SK-N-SH treated with all-trans-retinoic acid at 6 μM for 48 hours (cell line): ENCODE measurements at regions not wholly inside any gene's neighbourhood (a gene's known extent, or its start where the extent isn't known, plus 50 kb on each side); places are given as distances from the start of the nearest gene placed in this dataset.

Experiments used
- GLIS3 ChIP-seq: fragments of 250-450 bp; sonication (Bioruptor Pico); IDR thresholded peaks from 2 replicates; pipeline ENCODE4 v1.5.0; 2020; ENCODE audit warnings: mild to moderate bottlenecking, moderate library complexity
- PPARA ChIP-seq: fragments of 250-450 bp; sonication (Bioruptor Pico); IDR thresholded peaks from 2 replicates; pipeline ENCODE4 v1.5.0; 2020; ENCODE audit warnings: mild to moderate bottlenecking, borderline replicate concordance
- SNAI2 ChIP-seq: fragments of 250-450 bp; sonication (Bioruptor Pico); IDR thresholded peaks from 2 replicates; pipeline ENCODE4 v1.5.0; 2020; ENCODE audit warnings: mild to moderate bottlenecking, moderate library complexity
- TOX ChIP-seq: fragments of 250-450 bp; sonication (Bioruptor Pico); IDR thresholded peaks from 2 replicates; pipeline ENCODE4 v1.8.0; 2021; ENCODE audit warnings: mild to moderate bottlenecking, moderate library complexity, borderline replicate concordance
- TF ChIP-seq, protein P1 (sequence below): fragments of 250-450 bp; sonication (Bioruptor Pico); IDR thresholded peaks from 2 replicates; pipeline ENCODE4 v1.5.1; 2020; ENCODE audit warnings: low read depth, mild to moderate bottlenecking, moderate library complexity

DNA sequence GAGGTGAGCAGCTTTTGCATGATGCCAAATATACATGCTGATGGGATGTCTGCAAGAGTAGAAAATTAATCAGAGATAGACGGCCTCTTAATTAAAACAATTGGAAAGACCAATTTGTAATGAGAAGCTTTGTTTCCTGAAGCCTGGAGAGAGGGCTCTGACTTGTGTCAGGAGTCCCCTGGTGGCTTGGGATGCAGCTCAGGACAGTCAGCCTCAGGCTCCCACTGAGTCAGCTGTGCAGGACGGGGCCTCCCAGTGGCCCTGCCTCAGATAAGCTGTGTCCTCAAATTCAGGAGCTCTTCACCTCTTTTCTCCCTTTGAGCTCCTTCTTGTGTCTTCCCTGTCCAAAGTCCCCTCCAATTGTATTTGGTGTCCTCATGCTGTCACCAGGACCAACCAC, 438.9 kb upstream of the PODXL start:
- no peak for TF ChIP-seq SNAI2
- no peak for TF ChIP-seq TOX
- TF ChIP-seq, protein P1, sequence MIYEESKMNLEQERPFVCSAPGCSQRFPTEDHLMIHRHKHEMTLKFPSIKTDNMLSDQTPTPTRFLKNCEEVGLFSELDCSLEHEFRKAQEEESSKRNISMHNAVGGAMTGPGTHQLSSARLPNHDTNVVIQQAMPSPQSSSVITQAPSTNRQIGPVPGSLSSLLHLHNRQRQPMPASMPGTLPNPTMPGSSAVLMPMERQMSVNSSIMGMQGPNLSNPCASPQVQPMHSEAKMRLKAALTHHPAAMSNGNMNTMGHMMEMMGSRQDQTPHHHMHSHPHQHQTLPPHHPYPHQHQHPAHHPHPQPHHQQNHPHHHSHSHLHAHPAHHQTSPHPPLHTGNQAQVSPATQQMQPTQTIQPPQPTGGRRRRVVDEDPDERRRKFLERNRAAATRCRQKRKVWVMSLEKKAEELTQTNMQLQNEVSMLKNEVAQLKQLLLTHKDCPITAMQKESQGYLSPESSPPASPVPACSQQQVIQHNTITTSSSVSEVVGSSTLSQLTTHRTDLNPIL (CRISPR knock-in tag): no peak
- TF ChIP-seq GLIS3: no peak
- TF ChIP-seq PPARA (CRISPR knock-in tag): no peak
